ENCODE measurements at regions not wholly inside any gene's neighbourhood (a gene's known extent, or its start where the extent isn't known, plus 50 kb on each side); places are given as distances from the start of the nearest gene placed in this dataset.

DNA sequence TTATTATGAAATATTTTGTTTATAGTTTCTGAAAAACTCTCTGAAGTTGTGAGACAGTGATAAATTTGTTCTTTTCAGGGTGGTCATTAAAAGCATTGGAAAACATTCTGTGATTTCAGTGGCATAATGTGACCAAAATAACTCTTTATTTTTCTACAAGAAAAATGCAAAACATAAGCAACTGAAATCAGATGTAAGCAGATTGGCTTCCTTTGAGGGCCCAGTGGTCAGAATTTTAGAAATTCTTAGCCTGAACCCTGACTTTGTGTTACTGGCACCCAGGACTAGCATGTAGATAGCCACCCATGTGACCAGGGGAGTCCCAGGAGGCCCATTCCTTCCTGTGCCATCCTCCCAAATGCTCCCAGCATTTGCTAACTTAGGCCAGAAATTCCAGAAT is 145.6 kb upstream of the SLC38A2 start:
- H3K27ac ChIP-seq (ENCODE audit: low read depth in 2 of 2, low read length in 2 of 2): peak overlapping the region in 1 of 2 donors; percentile 29
- TF ChIP-seq, protein P1, sequence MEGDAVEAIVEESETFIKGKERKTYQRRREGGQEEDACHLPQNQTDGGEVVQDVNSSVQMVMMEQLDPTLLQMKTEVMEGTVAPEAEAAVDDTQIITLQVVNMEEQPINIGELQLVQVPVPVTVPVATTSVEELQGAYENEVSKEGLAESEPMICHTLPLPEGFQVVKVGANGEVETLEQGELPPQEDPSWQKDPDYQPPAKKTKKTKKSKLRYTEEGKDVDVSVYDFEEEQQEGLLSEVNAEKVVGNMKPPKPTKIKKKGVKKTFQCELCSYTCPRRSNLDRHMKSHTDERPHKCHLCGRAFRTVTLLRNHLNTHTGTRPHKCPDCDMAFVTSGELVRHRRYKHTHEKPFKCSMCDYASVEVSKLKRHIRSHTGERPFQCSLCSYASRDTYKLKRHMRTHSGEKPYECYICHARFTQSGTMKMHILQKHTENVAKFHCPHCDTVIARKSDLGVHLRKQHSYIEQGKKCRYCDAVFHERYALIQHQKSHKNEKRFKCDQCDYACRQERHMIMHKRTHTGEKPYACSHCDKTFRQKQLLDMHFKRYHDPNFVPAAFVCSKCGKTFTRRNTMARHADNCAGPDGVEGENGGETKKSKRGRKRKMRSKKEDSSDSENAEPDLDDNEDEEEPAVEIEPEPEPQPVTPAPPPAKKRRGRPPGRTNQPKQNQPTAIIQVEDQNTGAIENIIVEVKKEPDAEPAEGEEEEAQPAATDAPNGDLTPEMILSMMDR (IDR thresholded peaks at IDR 0.05; ENCODE audit: borderline replicate concordance, extremely low read depth, insufficient read depth): no peak
- H3K36me3 ChIP-seq (ENCODE audit: control insufficient read depth in 2 of 3, insufficient read depth in 3 of 3, low read length in 3 of 3): no peaks in the 10 kb centered on the region
- H3K9ac ChIP-seq (ENCODE audit: low read length in 3 of 3): no peak overlapping the region
- intact Hi-C loops (cut with DNase I): no loop called here
- peaks cover 0 to 4% (median 0%) of the 10 kb centered on the region in 3 donors for H3K4me1 ChIP-seq (ENCODE audit: control insufficient read depth in 2 of 3, insufficient read depth in 2 of 3, low read depth in 1 of 3, low read length in 3 of 3)
- H3K4me3 ChIP-seq (ENCODE audit: low read length in 3 of 3): no peak overlapping the region
- no peaks in the 10 kb centered on the region for H3K9me3 ChIP-seq (ENCODE audit: control insufficient read depth in 2 of 3, insufficient read depth in 1 of 3, low read length in 3 of 3)
- DNase-seq: peak in 2 of 5 donors; percentile 37 to 79
- no peaks in the 10 kb centered on the region for H3K27me3 ChIP-seq (ENCODE audit: control insufficient read depth, insufficient read depth, low read length)
- FAIRE-seq: no peak

DNA sequence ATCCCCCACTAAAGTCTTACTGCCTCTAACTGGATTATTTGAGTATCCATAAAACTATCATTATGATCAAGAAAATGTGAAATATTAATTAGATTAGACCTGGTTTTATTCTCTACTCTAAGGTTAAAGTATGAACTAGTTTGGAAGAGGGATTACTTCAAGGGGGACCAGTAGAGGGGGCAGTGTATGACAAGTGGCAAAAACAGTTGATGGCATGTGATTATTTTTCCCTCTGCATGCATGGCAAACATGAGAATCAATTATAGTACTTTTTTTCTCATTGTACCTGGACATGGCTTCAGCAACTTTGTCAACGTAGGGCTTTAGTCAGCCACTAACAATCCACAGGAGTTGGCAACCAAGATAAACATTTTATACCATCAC is 145.0 kb upstream of the SLC38A2 start:
- Histone ChIP-seq H3K36me3 (ENCODE audit: control insufficient read depth in 2 of 3, insufficient read depth in 3 of 3, low read length in 3 of 3) (no peaks in the 10 kb centered on the region), H3K27ac (ENCODE audit: low read depth in 2 of 2, low read length in 2 of 2) (no peak overlapping the region), H3K4me1 (ENCODE audit: control insufficient read depth in 2 of 3, insufficient read depth in 2 of 3, low read depth in 1 of 3, low read length in 3 of 3) (peaks cover 0 to 4% (median 0%) of the 10 kb centered on the region in 3 donors), H3K9me3 (ENCODE audit: control insufficient read depth in 2 of 3, insufficient read depth in 1 of 3, low read length in 3 of 3) (no peaks in the 10 kb centered on the region), H3K4me3 (ENCODE audit: low read length in 3 of 3) (no peak overlapping the region), H3K9ac (ENCODE audit: low read length in 3 of 3) (no peak overlapping the region), H3K27me3 (ENCODE audit: control insufficient read depth, insufficient read depth, low read length) (no peaks in the 10 kb centered on the region)
- no peak for FAIRE-seq
- no peak for DNase-seq
- TF ChIP-seq, protein P1 (IDR thresholded peaks at IDR 0.05; ENCODE audit: borderline replicate concordance, extremely low read depth, insufficient read depth): no peak
- intact Hi-C loops (cut with DNase I): no loop called here

DNA sequence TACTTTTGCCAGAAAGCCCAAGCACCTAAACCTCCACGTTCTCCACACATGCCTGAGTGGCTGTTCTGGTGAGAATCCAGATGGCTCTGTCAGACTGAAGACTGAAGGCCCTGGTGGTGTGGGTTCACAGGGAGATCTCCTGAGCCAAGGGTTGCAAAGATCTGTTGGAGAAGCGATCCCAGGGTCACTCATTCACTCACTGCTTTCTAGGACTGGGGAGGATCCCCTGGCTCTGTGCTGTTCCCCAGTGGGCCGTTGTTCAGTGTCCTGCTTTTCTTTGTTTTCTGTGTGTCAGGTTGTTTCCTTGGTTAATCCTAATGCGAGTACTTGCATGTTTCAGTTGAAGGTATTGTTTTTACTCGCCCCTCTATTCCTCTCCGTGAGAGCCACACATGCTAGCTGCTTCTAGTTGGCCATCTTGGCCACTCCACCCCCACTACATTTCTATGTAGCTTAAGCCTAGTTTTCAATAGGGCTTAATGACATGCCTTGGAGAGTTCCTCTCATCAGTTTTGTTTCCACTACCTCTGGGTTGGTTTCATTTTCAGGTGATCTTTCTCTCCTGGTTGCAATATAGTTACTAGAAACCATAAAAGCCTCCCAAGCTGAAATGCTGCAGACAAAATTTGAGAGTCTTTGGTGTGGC is 144.5 kb upstream of the SLC38A2 start:
- Histone ChIP-seq H3K9me3 (ENCODE audit: control insufficient read depth in 2 of 3, insufficient read depth in 1 of 3, low read length in 3 of 3) (no peaks in the 10 kb centered on the region), H3K9ac (ENCODE audit: low read length in 3 of 3) (no peak overlapping the region), H3K27me3 (ENCODE audit: control insufficient read depth, insufficient read depth, low read length) (no peaks in the 10 kb centered on the region), H3K27ac (ENCODE audit: low read depth in 2 of 2, low read length in 2 of 2) (no peak overlapping the region), H3K4me1 (ENCODE audit: control insufficient read depth in 2 of 3, insufficient read depth in 2 of 3, low read depth in 1 of 3, low read length in 3 of 3) (peaks cover 0 to 4% (median 0%) of the 10 kb centered on the region in 3 donors), H3K4me3 (ENCODE audit: low read length in 3 of 3) (no peak overlapping the region), H3K36me3 (ENCODE audit: control insufficient read depth in 2 of 3, insufficient read depth in 3 of 3, low read length in 3 of 3) (no peaks in the 10 kb centered on the region)
- FAIRE-seq (no peak), DNase-seq (no peak)
- intact Hi-C loops (cut with DNase I): no loop called here
- TF ChIP-seq, protein P1 (IDR thresholded peaks at IDR 0.05; ENCODE audit: borderline replicate concordance, extremely low read depth, insufficient read depth): no peak

Measured in kidney (tissue), 13 donors.